ENCODE measurements at regions not wholly inside any gene's neighbourhood (a gene's known extent, or its start where the extent isn't known, plus 50 kb on each side); places are given as distances from the start of the nearest gene placed in this dataset.

DNA sequence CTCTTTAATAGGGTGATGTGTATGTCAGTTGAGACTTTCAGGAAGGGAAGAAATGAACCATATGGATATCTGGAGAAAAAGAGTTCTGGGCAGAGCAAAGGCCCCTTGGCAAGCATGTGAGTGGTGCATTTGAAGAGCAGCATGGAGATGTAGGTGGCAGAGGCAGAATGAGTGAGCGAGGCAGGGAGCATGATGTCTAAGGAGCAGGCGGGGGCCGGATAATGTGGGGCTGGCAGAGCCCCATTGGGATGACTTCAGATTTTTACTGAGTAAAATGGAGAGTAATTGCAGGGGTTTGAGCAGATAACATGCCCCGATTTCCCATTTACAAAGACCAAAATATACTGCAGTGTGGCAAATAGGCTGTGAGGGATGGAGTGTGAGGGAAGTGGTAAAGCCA lies 52.9 kb upstream of the PLCL2 start:
- no peak overlapping the region for H3K9ac ChIP-seq (ENCODE audit: low read depth in 1 of 2, low read length in 2 of 2)
- H3K36me3 ChIP-seq (ENCODE audit: control insufficient read depth in 4 of 4, insufficient read depth in 3 of 4, low read depth in 1 of 4, low read length in 3 of 4): no peaks in the 10 kb centered on the region
- TF ChIP-seq YY1 (IDR thresholded peaks at IDR 0.05) (no peak), ATF3 (IDR thresholded peaks at IDR 0.05) (no peak), GABPA (IDR thresholded peaks at IDR 0.05 in 1 of 2, conservative IDR thresholded peaks at IDR 0.05 in 1 of 2) (no peak), ZBTB33 (IDR thresholded peaks at IDR 0.05) (no peak), RAD21 (IDR thresholded peaks at IDR 0.05) (no peak), REST (IDR thresholded peaks at IDR 0.05) (no peak), MAX (IDR thresholded peaks at IDR 0.05) (no peak), HNF4G (IDR thresholded peaks at IDR 0.05) (no peak), TAF1 (conservative IDR thresholded peaks at IDR 0.05) (no peak), CTCF (IDR thresholded peaks at IDR 0.05; ENCODE audit: low read depth, low read length, missing input control) (no peak), SP1 (IDR thresholded peaks at IDR 0.05) (no peak), RXRA (IDR thresholded peaks at IDR 0.05) (no peak), HNF4A (conservative IDR thresholded peaks at IDR 0.05) (no peak), FOXA1 (IDR thresholded peaks at IDR 0.05) (no peak), NR2F2 (IDR thresholded peaks at IDR 0.05) (no peak), EGR1 (IDR thresholded peaks at IDR 0.05; ENCODE audit: low read depth in 2 of 2) (no peak), JUND (IDR thresholded peaks at IDR 0.05) (no peak), FOXA2 (IDR thresholded peaks at IDR 0.05) (no peak)
- no peak for DNase-seq (ENCODE audit: low spot score)
- H3K9me3 ChIP-seq (ENCODE audit: control insufficient read depth in 4 of 4, low read length in 3 of 4): no peaks in the 10 kb centered on the region
- WGBS: 95% methylated on average over 4 of the region's 4 CpGs
- no peaks in the 10 kb centered on the region for H3K27me3 ChIP-seq (ENCODE audit: control insufficient read depth in 4 of 4, insufficient read depth in 4 of 4, low read length in 3 of 4)
- H3K27ac ChIP-seq (ENCODE audit: low read depth in 1 of 2, low read length in 2 of 2): no peak overlapping the region
- H3K4me3 ChIP-seq (ENCODE audit: low read depth in 1 of 3, low read length in 3 of 3): no peak overlapping the region
- peaks cover 0 to 9% (median under 1%) of the 10 kb centered on the region in 4 donors for H3K4me1 ChIP-seq (ENCODE audit: control insufficient read depth in 4 of 4, insufficient read depth in 4 of 4, low read length in 3 of 4)

Data from liver (tissue), 8 donors.